SH-SY5Y (cell line): ENCODE measurements at regions not wholly inside any gene's neighbourhood (a gene's known extent, or its start where the extent isn't known, plus 50 kb on each side); places are given as distances from the start of the nearest gene placed in this dataset.

Source experiments
- GATA2 ChIP-seq: IDR thresholded peaks from 2 replicates; pipeline ENCODE4 v1.6.1; 2011; ENCODE audit warnings: mild to moderate bottlenecking, low read depth, low read length
- GATA3 ChIP-seq: IDR thresholded peaks from 2 replicates; pipeline ENCODE4 v1.6.1; 2011; ENCODE audit warnings: low read depth, mild to moderate bottlenecking, low read length, moderate library complexity

GRCh38 chr3:124674336-124674735 is 55.9 kb upstream of the UMPS start:
- TF ChIP-seq GATA3 (no peak), GATA2 (no peak)
